ENCODE measurements at regions not wholly inside any gene's neighbourhood (a gene's known extent, or its start where the extent isn't known, plus 50 kb on each side); places are given as distances from the start of the nearest gene placed in this dataset.

DNA sequence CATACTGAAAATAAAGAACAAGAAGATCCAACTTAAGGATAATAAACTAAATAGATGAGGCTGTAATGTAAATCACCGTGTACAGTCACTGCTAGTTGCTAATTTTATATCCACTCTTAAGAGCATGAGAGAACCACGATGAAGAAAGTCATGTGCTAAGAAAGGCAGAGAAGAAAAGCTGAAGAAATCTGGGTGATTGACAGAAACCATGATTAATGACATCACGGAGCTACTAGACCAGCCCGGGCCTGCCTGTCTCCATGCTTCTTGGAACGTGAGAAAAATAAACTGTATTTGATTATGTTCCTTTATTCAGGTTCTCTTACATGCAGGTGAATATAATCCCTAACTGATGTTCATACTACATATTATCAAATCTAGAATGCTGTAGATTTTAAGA, 84.2 kb upstream of the E2F3 start:
- Histone ChIP-seq H3K4me1 (peaks cover 0 to 6% (median 0%) of the 10 kb centered on the region in 9 donors), H3K27me3 (no peaks in the 10 kb centered on the region), H3K27ac (no peak overlapping the region), H3K36me3 (no peaks in the 10 kb centered on the region), H3K4me3 (no peak overlapping the region), H3K9me3 (no peaks in the 10 kb centered on the region)
- 77 to 78% methylated on average over 5 of the region's 5 CpGs for WGBS, 2 donors
- TF ChIP-seq, protein P1, sequence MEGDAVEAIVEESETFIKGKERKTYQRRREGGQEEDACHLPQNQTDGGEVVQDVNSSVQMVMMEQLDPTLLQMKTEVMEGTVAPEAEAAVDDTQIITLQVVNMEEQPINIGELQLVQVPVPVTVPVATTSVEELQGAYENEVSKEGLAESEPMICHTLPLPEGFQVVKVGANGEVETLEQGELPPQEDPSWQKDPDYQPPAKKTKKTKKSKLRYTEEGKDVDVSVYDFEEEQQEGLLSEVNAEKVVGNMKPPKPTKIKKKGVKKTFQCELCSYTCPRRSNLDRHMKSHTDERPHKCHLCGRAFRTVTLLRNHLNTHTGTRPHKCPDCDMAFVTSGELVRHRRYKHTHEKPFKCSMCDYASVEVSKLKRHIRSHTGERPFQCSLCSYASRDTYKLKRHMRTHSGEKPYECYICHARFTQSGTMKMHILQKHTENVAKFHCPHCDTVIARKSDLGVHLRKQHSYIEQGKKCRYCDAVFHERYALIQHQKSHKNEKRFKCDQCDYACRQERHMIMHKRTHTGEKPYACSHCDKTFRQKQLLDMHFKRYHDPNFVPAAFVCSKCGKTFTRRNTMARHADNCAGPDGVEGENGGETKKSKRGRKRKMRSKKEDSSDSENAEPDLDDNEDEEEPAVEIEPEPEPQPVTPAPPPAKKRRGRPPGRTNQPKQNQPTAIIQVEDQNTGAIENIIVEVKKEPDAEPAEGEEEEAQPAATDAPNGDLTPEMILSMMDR (IDR thresholded peaks at IDR 0.05): no peak
- DNase-seq: no peak
- ATAC-seq: no peak
- intact Hi-C loops (cut with DNase I): no loop called here

DNA sequence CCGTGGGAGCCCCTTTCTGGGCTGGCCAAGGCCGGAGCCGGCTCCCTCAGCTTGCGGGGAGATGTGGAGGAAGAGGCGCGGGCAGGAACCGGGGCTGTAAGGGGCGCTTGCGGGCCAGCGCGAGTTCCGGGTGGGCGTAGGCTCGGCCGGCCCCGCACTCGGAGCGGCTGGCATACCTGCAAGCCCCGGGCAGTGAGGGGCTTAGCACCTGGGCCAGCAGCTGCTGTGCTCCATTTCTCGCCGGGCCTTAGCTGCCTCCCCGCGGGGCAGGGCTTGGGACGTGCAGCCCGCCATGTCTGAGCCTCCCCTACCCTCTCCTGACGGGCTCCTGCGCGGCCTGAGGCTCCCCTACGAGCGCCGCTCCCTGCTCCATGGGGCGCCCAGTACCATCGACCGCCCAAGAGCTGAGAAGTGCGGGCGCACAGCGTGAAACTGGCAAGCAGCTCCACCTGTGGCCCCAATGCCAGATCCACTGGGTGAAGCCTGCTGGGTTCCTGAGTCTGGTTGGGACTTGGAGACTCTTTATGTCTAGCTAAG, 82.8 kb upstream of the E2F3 start:
- H3K4me3 ChIP-seq: no peak overlapping the region
- intact Hi-C loops (cut with DNase I): no loop called here
- no peaks in the 10 kb centered on the region for H3K9me3 ChIP-seq
- H3K27ac ChIP-seq: no peak overlapping the region
- ATAC-seq (no peak), DNase-seq (no peak)
- TF ChIP-seq, protein P1 (IDR thresholded peaks at IDR 0.05): no peak
- no peaks in the 10 kb centered on the region for H3K27me3 ChIP-seq
- WGBS, 2 donors: 96% methylated on average over 36 to 37 of the region's 37 CpGs
- H3K36me3 ChIP-seq: no peaks in the 10 kb centered on the region
- H3K4me1 ChIP-seq: peaks cover 0 to 6% (median 0%) of the 10 kb centered on the region in 9 donors

DNA sequence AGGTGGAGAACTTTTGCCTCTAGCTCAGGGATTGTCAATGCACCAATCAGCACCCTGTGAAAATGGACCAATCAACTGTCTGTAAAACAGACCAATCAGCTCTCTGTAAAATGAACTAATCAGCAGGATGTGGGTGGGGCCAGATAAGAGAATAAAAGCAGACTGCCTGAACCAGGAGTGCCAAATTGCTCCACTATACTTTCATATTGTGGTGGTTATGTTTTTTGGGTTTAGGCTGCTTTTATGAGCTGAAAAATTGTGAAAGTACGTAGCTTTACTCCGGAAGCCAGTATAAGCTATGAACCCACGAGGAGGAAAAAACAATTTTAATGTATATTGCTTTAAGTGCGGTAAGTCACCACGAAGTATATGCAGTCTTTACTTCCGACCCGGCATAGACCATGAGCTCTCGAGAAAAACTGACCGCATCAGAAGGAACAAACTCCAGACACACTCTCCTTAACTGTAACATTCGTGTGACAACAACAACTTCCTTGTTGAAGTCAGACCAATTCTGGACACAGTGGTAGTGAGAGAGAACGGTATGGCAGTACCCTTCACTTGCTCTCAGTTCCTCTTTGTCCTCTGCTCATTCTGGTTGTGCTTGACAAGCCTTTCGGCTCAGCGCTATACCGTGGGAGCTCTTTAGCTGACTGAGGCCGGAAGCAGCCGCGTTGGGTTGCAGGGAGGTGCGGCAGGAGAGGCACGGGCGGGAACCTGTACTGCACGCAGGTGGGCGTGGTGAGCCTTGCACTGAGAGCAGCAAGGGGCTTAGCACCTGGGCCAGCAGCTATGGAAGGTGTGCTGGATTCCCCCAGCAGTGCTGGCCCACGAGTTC, 81.9 kb upstream of the E2F3 start:
- intact Hi-C loops (cut with DNase I): no loop called here
- TF ChIP-seq, protein P1 (IDR thresholded peaks at IDR 0.05): no peak
- H3K27ac ChIP-seq: peak overlapping the region in 1 of 10 donors; percentile 85
- peaks cover 0 to 6% (median 0%) of the 10 kb centered on the region in 9 donors for H3K4me1 ChIP-seq
- DNase-seq: peak in 1 of 2 donors; percentile 32
- peak; percentile 38 to 88 (median 62) for ATAC-seq
- WGBS, 2 donors: 78 to 92% methylated on average over 23 of the region's 23 CpGs
- peak overlapping the region in 2 of 10 donors; percentile 4 to 42 for H3K4me3 ChIP-seq
- no peaks in the 10 kb centered on the region for H3K36me3 ChIP-seq
- no peaks in the 10 kb centered on the region for H3K9me3 ChIP-seq
- H3K27me3 ChIP-seq: no peaks in the 10 kb centered on the region

DNA sequence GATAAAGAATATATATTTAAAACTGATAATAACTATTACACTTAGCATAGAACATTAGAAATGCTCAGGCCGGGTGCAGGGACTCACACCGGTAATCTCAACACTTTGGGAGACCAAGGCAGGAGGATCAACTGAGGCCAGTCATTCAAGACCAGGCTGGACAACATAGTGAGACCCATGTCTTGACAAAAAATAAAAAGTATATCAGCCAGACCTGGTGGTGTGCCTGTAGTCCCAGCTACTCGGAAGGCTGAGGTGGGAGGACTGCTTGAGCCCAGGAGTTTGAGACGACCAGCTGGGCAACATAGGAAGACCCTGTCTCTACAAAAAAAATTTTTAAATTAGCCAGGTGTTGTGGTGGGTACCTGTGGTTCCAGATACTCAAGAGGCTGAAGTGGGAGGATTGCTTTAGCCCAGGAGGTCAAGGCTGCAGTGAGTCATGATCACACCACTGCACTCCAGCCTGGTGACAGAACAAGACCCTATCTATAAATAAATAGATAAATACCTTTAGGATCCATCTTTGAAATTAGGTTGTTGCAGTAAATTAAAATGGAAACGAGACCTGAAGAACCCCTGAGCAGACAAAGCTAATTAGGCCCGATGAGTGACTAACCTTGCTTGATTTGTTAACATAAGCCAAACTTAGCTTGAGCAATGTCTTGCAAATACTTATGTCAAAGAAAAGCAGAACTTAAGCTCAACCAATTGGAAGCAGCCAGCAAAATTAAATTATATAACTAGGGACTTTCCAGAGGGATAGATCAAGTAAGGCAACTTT, 75.8 kb upstream of the E2F3 start:
- ATAC-seq (no peak), DNase-seq (no peak)
- Histone ChIP-seq H3K27ac (no peak overlapping the region), H3K27me3 (peaks cover 0 to 4% (median 0%) of the 10 kb centered on the region in 7 donors), H3K36me3 (no peaks in the 10 kb centered on the region), H3K9me3 (no peaks in the 10 kb centered on the region), H3K4me1 (peaks cover 0 to 8% (median 0%) of the 10 kb centered on the region in 9 donors), H3K4me3 (no peak overlapping the region)
- WGBS, 2 donors: 78 to 83% methylated on average over 6 of the region's 6 CpGs
- intact Hi-C loops (cut with DNase I): no loop called here
- TF ChIP-seq, protein P1 (IDR thresholded peaks at IDR 0.05): no peak
